SK-N-SH (cell line): ENCODE measurements at regions not wholly inside any gene's neighbourhood (a gene's known extent, or its start where the extent isn't known, plus 50 kb on each side); places are given as distances from the start of the nearest gene placed in this dataset.

Experiments used
- CTCF ChIA-PET: fragments of 300-600, 350-600 bp; formaldehyde crosslinking; extraction: SDS; loops from one replicate; lab custom pipeline; 2021; lab: Yijun Ruan, JAX
- POLR2A ChIA-PET: fragments of 350-600 bp; sonication (Branson Sonifier 250); formaldehyde crosslinking; extraction: SDS; loops from one replicate; lab custom pipeline; 2020; ENCODE audit warnings: antibody characterized with exemption, inconsistent platforms; lab: Yijun Ruan, JAX
- DNase-seq: peaks from one replicate; pipeline ENCODE4 v3.0.0; 2012
- H2AFZ ChIP-seq: fragments of 200-600 bp; sonication (generic); 2 replicates; pipeline ENCODE4 v1.8.1; 2016; ENCODE audit warnings: antibody characterized with exemption, mild to moderate bottlenecking, low read depth
- H3F3A ChIP-seq: fragments of 200-600 bp; sonication (generic); replicated peaks from 2 replicates; pipeline ENCODE3; 2016; ENCODE audit warnings: antibody characterized with exemption, mild to moderate bottlenecking; ENCODE audit not compliant: insufficient read depth
- H3K27ac ChIP-seq, 2 experiments: fragments of 200-500 bp in 1 of 2; fragments of 200-600 bp in 1 of 2; sonication (Bioruptor generic) in 1 of 2; sonication (generic), shearing (Covaris generic) in 1 of 2; 2 replicates each; pipeline versions ENCODE4 v1.5.1 to v1.6.1; 2014 to 2016; ENCODE audit warnings: low read depth in 2 of 2, inconsistent platforms in 1 of 2, low read length in 1 of 2, mild to moderate bottlenecking in 1 of 2, mixed read lengths in 1 of 2
- H3K27me3 ChIP-seq: fragments of 200-600 bp; sonication (generic), shearing (Covaris generic); 2 replicates; pipeline ENCODE4 v1.6.1; 2016; ENCODE audit warnings: mixed run types; ENCODE audit not compliant: insufficient read depth
- H3K36me3 ChIP-seq, 2 experiments: fragments of 200-500 bp in 1 of 2; fragments of 200-600 bp in 1 of 2; sonication (Bioruptor generic) in 1 of 2; sonication (generic) in 1 of 2; replicated peaks in 1 of 2; 2 replicates each; pipeline versions ENCODE3 to v1.5.1; 2014 to 2016; ENCODE audit warnings: low read length in 1 of 2, mild to moderate bottlenecking in 1 of 2; ENCODE audit not compliant: insufficient read depth in 2 of 2, control insufficient read depth in 1 of 2
- H3K4me1 ChIP-seq, 2 experiments: fragments of 200-500 bp in 1 of 2; fragments of 200-600 bp in 1 of 2; sonication (Bioruptor generic) in 1 of 2; sonication (generic), shearing (Covaris generic) in 1 of 2; 2 replicates each; pipeline versions ENCODE4 v1.5.1 to v1.6.1; 2014 to 2016; ENCODE audit warnings: low read depth in 1 of 2, low read length in 1 of 2, mixed run types in 1 of 2; ENCODE audit not compliant: insufficient read depth in 2 of 2, control insufficient read depth in 1 of 2
- H3K4me2 ChIP-seq: fragments of 200-600 bp; sonication (generic), shearing (Covaris generic); 2 replicates; pipeline ENCODE4 v1.6.1; 2017; ENCODE audit warnings: mixed run types
- H3K4me3 ChIP-seq, 2 experiments: fragments of 200-500 bp in 1 of 2; fragments of 200-600 bp in 1 of 2; sonication (Bioruptor generic) in 1 of 2; sonication (generic), shearing (Covaris generic) in 1 of 2; 2 replicates each; pipeline versions ENCODE4 v1.5.1 to v1.8.1; 2014 to 2016; ENCODE audit warnings: low read depth in 2 of 2, inconsistent platforms in 1 of 2, low read length in 1 of 2, mild to moderate bottlenecking in 1 of 2, mixed read lengths in 1 of 2, moderate library complexity in 1 of 2
- H3K79me2 ChIP-seq: fragments of 200-600 bp; sonication (generic); 2 replicates; pipeline ENCODE4 v1.8.1; 2017; ENCODE audit warnings: mild to moderate bottlenecking; ENCODE audit not compliant: insufficient read depth
- H3K9ac ChIP-seq: fragments of 200-600 bp; sonication (generic); 2 replicates; pipeline ENCODE4 v1.6.1; 2017; ENCODE audit warnings: mixed run types
- H3K9me2 ChIP-seq: fragments of 200-600 bp; sonication (generic); 2 replicates; pipeline ENCODE4 v1.6.1; 2017; ENCODE audit warnings: mixed run types
- H3K9me3 ChIP-seq: fragments of 200-600 bp; sonication (generic); 2 replicates; pipeline ENCODE4 v1.6.1; 2017; ENCODE audit warnings: mixed run types, mild to moderate bottlenecking, moderate library complexity
- H4K20me1 ChIP-seq: fragments of 200-600 bp; sonication (generic); 2 replicates; pipeline ENCODE4 v1.6.1; 2017; ENCODE audit warnings: mild to moderate bottlenecking, mixed run types; ENCODE audit not compliant: insufficient read depth
- CHD2 ChIP-seq: fragments of 150-350 bp; IDR thresholded peaks from 2 replicates; pipeline ENCODE4 v1.6.1; 2018; ENCODE audit warnings: low read length; ENCODE audit not compliant: partially characterized antibody
- CTCF ChIP-seq: fragments of 200-600 bp; sonication (generic); IDR thresholded peaks from 2 replicates; pipeline ENCODE4 v1.6.1; 2017; ENCODE audit warnings: antibody characterized with exemption, mild to moderate bottlenecking, moderate library complexity
- EP300 ChIP-seq, 2 experiments: IDR thresholded peaks; 2 replicates each; pipeline versions ENCODE4 v1.4.0 to v1.6.1; 2012; ENCODE audit warnings: borderline replicate concordance in 1 of 2, low read depth in 1 of 2, low read length in 1 of 2
- FOSL2 ChIP-seq: IDR thresholded peaks from 2 replicates; pipeline ENCODE4 v1.4.0; 2012; ENCODE audit warnings: low read depth, mild to moderate bottlenecking, moderate library complexity, borderline replicate concordance
- FOXM1 ChIP-seq: IDR thresholded peaks from 2 replicates; pipeline ENCODE4 v1.4.0; 2012; ENCODE audit warnings: low read depth, mild to moderate bottlenecking
- JUND ChIP-seq: IDR thresholded peaks from 2 replicates; pipeline ENCODE4 v1.4.0; 2012
- MXI1 ChIP-seq: IDR thresholded peaks from 2 replicates; pipeline ENCODE4 v1.6.1; 2012; ENCODE audit warnings: mild to moderate bottlenecking, low read depth, low read length, improper control_type of control experiment
- NRF1 ChIP-seq: IDR thresholded peaks from 2 replicates; pipeline ENCODE4 v1.6.1; 2012; ENCODE audit warnings: low read depth, mild to moderate bottlenecking, low read length
- PBX3 ChIP-seq: IDR thresholded peaks from 2 replicates; pipeline ENCODE4; 2012
- RAD21 ChIP-seq: IDR thresholded peaks from 2 replicates; pipeline ENCODE4 v1.6.1; 2012; ENCODE audit warnings: mild to moderate bottlenecking, low read length
- RCOR1 ChIP-seq: fragments of 150-350 bp; IDR thresholded peaks from 2 replicates; pipeline ENCODE4 v1.6.1; 2017; ENCODE audit warnings: antibody characterized with exemption, low read length
- RXRA ChIP-seq: IDR thresholded peaks from 2 replicates; pipeline ENCODE4 v1.4.0; 2012; ENCODE audit warnings: low read depth, mild to moderate bottlenecking, borderline replicate concordance
- TEAD4 ChIP-seq: IDR thresholded peaks from 2 replicates; pipeline ENCODE4 v1.4.0; 2012; ENCODE audit warnings: mild to moderate bottlenecking, borderline replicate concordance; ENCODE audit not compliant: insufficient read depth
- USF1 ChIP-seq: IDR thresholded peaks from 2 replicates; pipeline ENCODE4 v1.4.0; 2012; ENCODE audit warnings: low read depth, borderline replicate concordance
- YY1 ChIP-seq: IDR thresholded peaks from 2 replicates; pipeline ENCODE4 v1.4.0; 2012; ENCODE audit warnings: low read depth, mild to moderate bottlenecking
- ZBTB33 ChIP-seq: IDR thresholded peaks from 2 replicates; pipeline ENCODE4 v1.4.0; 2012; ENCODE audit warnings: low read depth, borderline replicate concordance
- WGBS: methylation state at CpG from one replicate; pipeline ENCODE4 v1.1.6; 2017; ENCODE audit warnings: low lambda C conversion rate; 5-methylcytosine and 5-hydroxymethylcytosine counted together

- no peak overlapping the region for H2AFZ ChIP-seq
- H3K9ac ChIP-seq: no peak overlapping the region
- 63% methylated on average over 2 of the region's 2 CpGs for WGBS
- no peaks in the 10 kb centered on the region for H3F3A ChIP-seq
- H3K4me3 ChIP-seq: no peak overlapping the region
- H3K27me3 ChIP-seq: no peaks in the 10 kb centered on the region
- TF ChIP-seq MXI1 (no peak), USF1 (no peak), PBX3 (no peak), TEAD4 (no peak), RXRA (no peak), ZBTB33 (no peak), RCOR1 (no peak), FOSL2 (no peak), CTCF (no peak), YY1 (no peak)
- no peaks in the 10 kb centered on the region for H3K4me1 ChIP-seq
- no peaks in the 10 kb centered on the region for H4K20me1 ChIP-seq
- no peaks in the 10 kb centered on the region for H3K36me3 ChIP-seq
- no peak overlapping the region for H3K27ac ChIP-seq
- CTCF ChIA-PET: interaction anchor here (1.0 kb wide), 1 partner anchor 31 kb away, joined by 3 read pairs; no protein-coding TSS in a partner anchor
- no peaks in the 10 kb centered on the region for H3K9me3 ChIP-seq
- DNase-seq: no peak
- H3K9me2 ChIP-seq: no peaks in the 10 kb centered on the region
- no peaks in the 10 kb centered on the region for H3K79me2 ChIP-seq
- H3K4me2 ChIP-seq: no peak overlapping the region
- POLR2A ChIA-PET: no interaction called here
Observed at GRCh38 chr5:91898898-91899297, 515.8 kb upstream of the ARRDC3 start.

GRCh38 chr5:91898019-91898418 lies 514.9 kb upstream of the ARRDC3 start:
- H3K36me3 ChIP-seq: no peaks in the 10 kb centered on the region
- H3K9me2 ChIP-seq: no peaks in the 10 kb centered on the region
- H4K20me1 ChIP-seq: no peaks in the 10 kb centered on the region
- no peak overlapping the region for H3K27ac ChIP-seq
- no peak overlapping the region for H3K4me3 ChIP-seq
- ChIA-PET CTCF (interaction anchor here (1.0 kb wide), 1 partner anchor 32 kb away, joined by 3 read pairs; no protein-coding TSS in a partner anchor), POLR2A (no interaction called here)
- no peaks in the 10 kb centered on the region for H3F3A ChIP-seq
- H3K9me3 ChIP-seq: no peaks in the 10 kb centered on the region
- H2AFZ ChIP-seq: no peak overlapping the region
- no peak overlapping the region for H3K9ac ChIP-seq
- DNase-seq: no peak
- WGBS: 77% methylated on average over 6 of the region's 6 CpGs
- no peaks in the 10 kb centered on the region for H3K79me2 ChIP-seq
- H3K27me3 ChIP-seq: no peaks in the 10 kb centered on the region
- no peaks in the 10 kb centered on the region for H3K4me1 ChIP-seq
- H3K4me2 ChIP-seq: no peak overlapping the region
- TF ChIP-seq YY1 (no peak), PBX3 (no peak), CHD2 (no peak), RAD21 (no peak), CTCF (no peak), NRF1 (no peak), RXRA (no peak), JUND (no peak), EP300 (IDR thresholded peaks at IDR 0.05; ENCODE audit: borderline replicate concordance in 1 of 2, low read depth in 1 of 2, low read length in 1 of 2) (no peak), FOXM1 (no peak), USF1 (no peak)
